GM23338 (cell line): ENCODE measurements at regions not wholly inside any gene's neighbourhood (a gene's known extent, or its start where the extent isn't known, plus 50 kb on each side); places are given as distances from the start of the nearest gene placed in this dataset.

Experiments
- ATAC-seq: fragments of 200-7000 bp; cut with Tn5 transposase; 3 replicates; pipeline ENCODE4 v1.9.1; 2020
- DNase-seq: peaks from one replicate; pipeline ENCODE4 v3.0.0-alpha.2; 2015; ENCODE audit warnings: low spot score
- H2AFZ ChIP-seq: fragments of 200-600 bp; sonication (generic); 2 replicates; pipeline ENCODE4 v1.8.0; 2016; ENCODE audit warnings: antibody characterized with exemption, mild to moderate bottlenecking, moderate library complexity
- H3F3A ChIP-seq: fragments of 200-600 bp; sonication (generic); replicated peaks from 2 replicates; pipeline ENCODE4 v1.8.0; 2017; ENCODE audit warnings: antibody characterized with exemption, mixed run types, low read depth
- H3K27ac ChIP-seq: fragments of 200-600 bp; sonication (generic); 2 replicates; pipeline ENCODE4 v1.6.1; 2016; ENCODE audit warnings: low read depth
- H3K27me3 ChIP-seq: fragments of 200-600 bp; sonication (generic); 2 replicates; pipeline ENCODE4 v1.8.0; 2016; ENCODE audit warnings: mild to moderate bottlenecking, mixed run types, moderate library complexity; ENCODE audit not compliant: insufficient read depth
- H3K36me3 ChIP-seq: fragments of 200-600 bp; sonication (generic); 2 replicates; pipeline ENCODE4 v1.8.0; 2016; ENCODE audit warnings: mild to moderate bottlenecking; ENCODE audit not compliant: insufficient read depth
- H3K4me1 ChIP-seq: fragments of 200-600 bp; sonication (generic); 2 replicates; pipeline ENCODE4 v1.8.0; 2016; ENCODE audit warnings: mild to moderate bottlenecking, moderate library complexity; ENCODE audit not compliant: insufficient read depth
- H3K4me2 ChIP-seq: fragments of 200-600 bp; sonication (generic); 2 replicates; pipeline ENCODE4 v1.7.1; 2017; ENCODE audit warnings: mixed run types
- H3K4me3 ChIP-seq: fragments of 200-600 bp; sonication (generic); 2 replicates; pipeline ENCODE4 v1.6.1; 2016; ENCODE audit warnings: mixed run types
- H3K79me2 ChIP-seq: fragments of 200-600 bp; sonication (generic); replicated peaks from 2 replicates; pipeline ENCODE4 v1.8.0; 2017; ENCODE audit warnings: mild to moderate bottlenecking; ENCODE audit not compliant: insufficient read depth
- H3K9me2 ChIP-seq: fragments of 200-600 bp; sonication (generic); 2 replicates; pipeline ENCODE4 v1.8.0; 2017; ENCODE audit not compliant: insufficient read depth
- H4K20me1 ChIP-seq: fragments of 200-600 bp; sonication (generic); replicated peaks from 2 replicates; pipeline ENCODE4 v1.8.0; 2017; ENCODE audit warnings: mild to moderate bottlenecking; ENCODE audit not compliant: insufficient read depth
- H3K27ac Mint-ChIP-seq: 2 replicates; pipeline ENCODE4 v1.8.0; 2020; ENCODE audit warnings: inconsistent platforms, mild to moderate bottlenecking, moderate library complexity, mixed read lengths
- H3K27me3 Mint-ChIP-seq: 3 replicates; pipeline ENCODE4 v1.8.0; 2022; ENCODE audit warnings: low read depth, mild to moderate bottlenecking, moderate library complexity, mixed read lengths, inconsistent platforms; ENCODE audit not compliant: insufficient read depth, poor library complexity
- H3K36me3 Mint-ChIP-seq: 3 replicates; pipeline ENCODE4 v1.8.0; 2021; ENCODE audit warnings: low read depth, mild to moderate bottlenecking, inconsistent platforms, moderate library complexity, mixed read lengths
- H3K4me1 Mint-ChIP-seq: 3 replicates; pipeline ENCODE4 v1.8.0; 2020; ENCODE audit warnings: mild to moderate bottlenecking, inconsistent platforms, mixed read lengths
- H3K4me3 Mint-ChIP-seq: 3 replicates; pipeline ENCODE4 v1.8.0; 2021; ENCODE audit warnings: moderate library complexity, mild to moderate bottlenecking, inconsistent platforms, mixed read lengths
- H3K9me3 Mint-ChIP-seq: 3 replicates; pipeline ENCODE4 v1.8.0; 2020; ENCODE audit warnings: moderate library complexity, mild to moderate bottlenecking, inconsistent platforms, mixed read lengths
- CREB1 ChIP-seq: fragments of 250-450 bp; sonication (Bioruptor Pico); IDR thresholded peaks from 2 replicates; pipeline ENCODE4 v1.5.0; 2020; ENCODE audit warnings: low read depth, mild to moderate bottlenecking, moderate library complexity
- ETS1 ChIP-seq: IDR thresholded peaks from 2 replicates; pipeline ENCODE4 v1.6.1; 2016; ENCODE audit warnings: antibody characterized with exemption
- EZH2 ChIP-seq: fragments of 200-600 bp; sonication (generic); IDR thresholded peaks from one replicate; pipeline ENCODE4 v1.8.0; 2017; ENCODE audit warnings: antibody characterized with exemption, mild to moderate bottlenecking, low read depth; ENCODE audit not compliant: unreplicated experiment
- EZH2phosphoT487 ChIP-seq: fragments of 200-600 bp; sonication (generic); IDR thresholded peaks from one replicate; pipeline ENCODE4 v1.8.1; 2018; ENCODE audit warnings: antibody characterized with exemption; ENCODE audit not compliant: unreplicated experiment
- NANOG ChIP-seq: IDR thresholded peaks from 2 replicates; pipeline ENCODE4 v1.6.1; 2016; ENCODE audit warnings: antibody characterized with exemption, borderline replicate concordance
- POLR2AphosphoS5 ChIP-seq: IDR thresholded peaks from 2 replicates; pipeline ENCODE4 v1.6.1; 2016; ENCODE audit warnings: antibody characterized with exemption, low read depth
- REST ChIP-seq: IDR thresholded peaks from one replicate; pipeline ENCODE4 v1.6.1; 2018; ENCODE audit warnings: antibody characterized with exemption; ENCODE audit not compliant: unreplicated experiment
- ZNF114 ChIP-seq: fragments of 250-450 bp; sonication (Bioruptor Pico); IDR thresholded peaks from 2 replicates; pipeline ENCODE4 v1.5.0; 2020; ENCODE audit warnings: mild to moderate bottlenecking, moderate library complexity
- ZNF331 ChIP-seq: fragments of 250-450 bp; sonication (Bioruptor Pico); IDR thresholded peaks from 2 replicates; pipeline ENCODE4 v1.5.0; 2020; ENCODE audit warnings: low read depth, mild to moderate bottlenecking, moderate library complexity
- ZNF462 ChIP-seq: fragments of 250-450 bp; sonication (Bioruptor Pico); IDR thresholded peaks from 2 replicates; pipeline ENCODE4 v1.5.0; 2020; ENCODE audit warnings: mild to moderate bottlenecking, moderate library complexity

GRCh38 chrX:11887175-11887574, 129.1 kb downstream of the MSL3 start (continued):
- TF ChIP-seq POLR2AphosphoS5 (no peak), ZNF331 (CRISPR knock-in tag) (no peak), ZNF462 (CRISPR knock-in tag) (no peak)

GRCh38 chrX:11888421-11888820, 130.4 kb downstream of the MSL3 start:
- no peak overlapping the region for H3K4me3 Mint-ChIP-seq

More at GRCh38 chrX:11888421-11888820, 130.4 kb downstream of the MSL3 start:
- Histone ChIP-seq H3K4me1 (no peaks in the 10 kb centered on the region), H2AFZ (no peak overlapping the region), H3K9me2 (no peaks in the 10 kb centered on the region), H3K79me2 (no peaks in the 10 kb centered on the region), H3K4me2 (no peak overlapping the region), H3K27me3 (no peaks in the 10 kb centered on the region), H3K27ac (no peak overlapping the region), H3F3A (no peaks in the 10 kb centered on the region), H3K4me3 (no peak overlapping the region), H3K36me3 (no peaks in the 10 kb centered on the region), H4K20me1 (no peaks in the 10 kb centered on the region)
- ATAC-seq (no peak), DNase-seq (no peak)
- Mint-ChIP-seq H3K9me3 (no peaks in the 10 kb centered on the region), H3K27me3 (no peaks in the 10 kb centered on the region), H3K4me1 (peaks cover 3% of the 10 kb centered on the region; the same call in 1 of the 3 replicates), H3K27ac (no peak overlapping the region), H3K36me3 (no peaks in the 10 kb centered on the region)
- TF ChIP-seq ZNF331 (CRISPR knock-in tag): no peak
- TF ChIP-seq NANOG: no peak
- TF ChIP-seq EZH2phosphoT487: no peak
- no peak for TF ChIP-seq REST
- TF ChIP-seq CREB1 (CRISPR knock-in tag): no peak
- no peak for TF ChIP-seq EZH2
- no peak for TF ChIP-seq ZNF114 (CRISPR knock-in tag)
- TF ChIP-seq ETS1: no peak
- TF ChIP-seq POLR2AphosphoS5: no peak
